GM12873 (cell line): ENCODE measurements at regions not wholly inside any gene's neighbourhood (a gene's known extent, or its start where the extent isn't known, plus 50 kb on each side); places are given as distances from the start of the nearest gene placed in this dataset.

ENCODE experiments used
- CTCF ChIP-seq: IDR thresholded peaks from 2 replicates; pipeline ENCODE4 v1.5.1; 2012; ENCODE audit warnings: low read depth, mild to moderate bottlenecking, moderate library complexity, low read length, control low read depth; ENCODE audit not compliant: insufficient read depth; ENCODE audit errors: missing control alignments

DNA sequence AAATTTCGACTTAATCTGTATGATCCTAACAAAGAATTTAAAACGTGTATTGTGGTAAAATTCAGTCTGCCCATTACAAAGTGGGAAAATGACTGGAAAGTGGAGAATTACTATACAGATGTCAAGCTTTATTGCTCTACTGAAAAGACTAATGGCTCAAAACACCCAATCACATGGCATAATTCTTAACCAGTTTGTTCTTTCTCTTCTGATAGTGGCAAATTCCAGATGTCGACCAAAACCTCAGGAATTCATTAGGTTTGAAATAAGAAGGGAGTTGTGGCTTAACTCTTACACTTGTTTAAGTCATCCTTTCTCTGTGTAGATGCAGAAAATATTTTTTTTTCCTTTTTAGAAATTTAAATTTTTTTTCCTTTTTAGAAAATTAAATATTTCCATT lies 1254.9 kb upstream of the LRRN3 start:
- TF ChIP-seq CTCF: no peak

GRCh38 chr7:109842386-109842785 lies 1248.5 kb upstream of the LRRN3 start:
- TF ChIP-seq CTCF: no peak

- TF ChIP-seq CTCF: peak; percentile 30
Measured at GRCh38 chr7:109844362-109844761, 1246.6 kb upstream of the LRRN3 start.

- no peak for TF ChIP-seq CTCF
Measured at GRCh38 chr7:109864230-109864629, 1226.7 kb upstream of the LRRN3 start.

DNA sequence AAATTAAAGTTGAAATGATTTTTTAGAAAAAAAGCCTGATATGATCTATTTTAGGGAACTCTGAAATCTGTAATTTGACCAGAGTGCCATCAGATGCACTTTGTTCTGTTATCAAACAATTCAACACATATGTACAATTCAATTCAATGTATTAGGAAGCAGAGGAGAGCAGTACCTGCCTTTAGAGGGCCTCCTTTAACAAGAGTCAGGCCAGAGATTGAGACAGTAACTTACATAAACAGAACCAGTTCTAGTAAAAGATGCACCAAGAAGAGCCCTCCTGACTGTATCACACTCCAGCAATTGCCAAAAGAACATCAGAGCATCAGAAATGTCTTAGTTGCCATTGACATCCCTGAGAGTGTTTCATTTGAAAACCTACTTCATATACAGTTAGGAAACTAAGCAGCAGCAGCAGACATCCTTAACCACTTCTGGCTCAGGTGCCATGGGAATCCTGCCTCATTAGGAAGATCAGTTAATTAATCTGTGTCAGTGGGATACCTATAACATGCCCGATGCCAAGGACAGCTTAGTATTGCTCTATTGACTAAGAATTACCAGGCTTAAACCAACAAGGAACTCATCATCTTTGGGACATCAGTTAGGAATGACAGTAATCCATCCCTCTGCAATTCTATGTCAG lies 1222.6 kb upstream of the LRRN3 start:
- no peak for TF ChIP-seq CTCF

DNA sequence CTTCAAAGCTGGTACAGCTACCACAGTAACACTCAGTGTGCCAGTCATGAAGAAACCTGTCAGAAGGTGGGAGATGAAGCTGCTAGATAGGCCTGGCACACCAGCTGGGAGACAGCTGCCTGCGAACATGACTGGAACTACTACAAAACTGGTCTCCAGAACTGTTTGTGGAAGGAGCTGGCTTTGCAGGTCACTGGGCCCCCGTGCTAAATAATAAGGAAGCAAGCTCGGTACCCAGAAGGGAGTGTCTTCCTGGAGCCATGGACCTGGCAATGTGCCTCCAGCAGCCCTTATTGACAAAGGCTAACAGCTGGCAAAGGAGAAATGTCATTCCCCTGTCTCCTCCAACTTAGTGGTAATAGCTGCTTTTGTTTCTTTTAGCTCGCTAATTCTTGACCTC lies 1217.6 kb upstream of the LRRN3 start:
- TF ChIP-seq CTCF: no peak

DNA sequence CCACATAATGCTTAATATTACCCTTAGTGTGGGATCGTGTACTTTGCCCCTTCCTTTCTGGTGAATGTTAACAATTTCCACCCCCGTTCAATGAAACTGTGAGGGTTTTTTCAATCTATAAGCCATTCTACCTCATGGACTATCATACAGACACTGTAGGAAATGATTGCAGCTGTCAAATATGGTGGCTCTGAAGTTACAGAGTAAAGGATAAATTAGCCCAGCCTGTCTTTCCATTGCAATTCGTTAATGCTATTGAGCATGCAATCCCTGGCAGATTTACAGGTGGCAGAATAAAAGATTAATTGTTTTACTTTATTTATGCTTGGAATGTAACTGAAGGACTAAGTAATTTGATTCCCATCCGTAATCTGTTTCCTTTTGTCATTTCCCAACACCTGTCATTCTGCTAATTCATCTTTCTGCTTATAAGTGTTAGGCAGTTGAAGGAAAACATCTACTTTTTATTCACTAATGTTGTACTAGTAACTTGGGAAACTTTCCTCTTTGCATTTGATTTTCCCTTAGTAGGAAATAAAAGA lies 1211.6 kb upstream of the LRRN3 start:
- no peak for TF ChIP-seq CTCF

GRCh38 chr7:109890622-109891021 lies 1200.3 kb upstream of the LRRN3 start:
- no peak for TF ChIP-seq CTCF
